HCT116 (cell line): ENCODE measurements at regions not wholly inside any gene's neighbourhood (a gene's known extent, or its start where the extent isn't known, plus 50 kb on each side); places are given as distances from the start of the nearest gene placed in this dataset.
"Not testable (repeated sequence)": the region's sequence is repeated elsewhere in the genome, so short reads cannot be mapped to it uniquely, and the experiment has no call there.

ENCODE experiments used
- CTCF ChIP-seq, 3 experiments: fragments of 200-600 bp in 1 of 3; sonication (generic) in 1 of 3; IDR thresholded peaks in 2 of 3; conservative IDR thresholded peaks in 1 of 3; 2 replicates each; pipeline ENCODE4 v1.5.1; 2012 to 2017; ENCODE audit warnings: low read depth in 2 of 3, low read length in 2 of 3, antibody characterized with exemption in 1 of 3, borderline replicate concordance in 1 of 3, control low read depth in 1 of 3, mild to moderate bottlenecking in 1 of 3, mixed read lengths in 1 of 3, mixed run types in 1 of 3, moderate library complexity in 1 of 3; ENCODE audit not compliant: insufficient read depth in 1 of 3
- MAX ChIP-seq: IDR thresholded peaks from 2 replicates; pipeline ENCODE4 v1.6.1; 2012
- POLR2A ChIP-seq: IDR thresholded peaks from 2 replicates; pipeline ENCODE4 v1.7.0; 2011; ENCODE audit warnings: borderline replicate concordance; ENCODE audit not compliant: insufficient read depth, insufficient read length; ENCODE audit errors: extremely low read depth
- TCF7L2 ChIP-seq: IDR thresholded peaks from 2 replicates; pipeline ENCODE4 v1.7.0; 2011; ENCODE audit warnings: borderline replicate concordance, inconsistent platforms; ENCODE audit not compliant: insufficient read depth, insufficient read length; ENCODE audit errors: extremely low read depth
- YY1 ChIP-seq: IDR thresholded peaks from 2 replicates; pipeline ENCODE4 v1.6.1; 2011; ENCODE audit warnings: low read length, low read depth, moderate library complexity, mild to moderate bottlenecking; ENCODE audit not compliant: insufficient replicate concordance; ENCODE audit errors: extremely low read depth
- ZFX ChIP-seq: fragments of 450-650 bp; IDR thresholded peaks from 2 replicates; pipeline ENCODE4 v1.6.1; 2017
- ZNF274 ChIP-seq: fragments of 200-500 bp; sonication (Bioruptor generic); IDR thresholded peaks from 2 replicates; pipeline ENCODE4 v1.6.1; 2014; ENCODE audit warnings: mild to moderate bottlenecking, low read depth, low read length, inconsistent platforms

GRCh38 chr15:20597245-20597644, 55.6 kb upstream of the GOLGA6L6 start:
- TF ChIP-seq ZFX; POLR2A; CTCF (IDR thresholded peaks at IDR 0.05 in 2 of 3, conservative IDR thresholded peaks at IDR 0.05 in 1 of 3; ENCODE audit: borderline replicate concordance in 1 of 3, insufficient read depth in 1 of 3, low read depth in 2 of 3, low read length in 2 of 3); TCF7L2; ZNF274; MAX; YY1: not testable (repeated sequence)
